GM12878 (cell line): ENCODE measurements at regions not wholly inside any gene's neighbourhood (a gene's known extent, or its start where the extent isn't known, plus 50 kb on each side); places are given as distances from the start of the nearest gene placed in this dataset.

ENCODE experiments used
- BCL11A ChIP-seq: IDR thresholded peaks from 2 replicates; pipeline ENCODE4 v1.6.1; 2011; ENCODE audit warnings: low read depth, low read length
- CHD2 ChIP-seq: IDR thresholded peaks from 2 replicates; pipeline ENCODE4 v1.6.1; 2011; ENCODE audit warnings: low read depth, low read length, improper control_type of control experiment, borderline replicate concordance
- JUNB ChIP-seq: IDR thresholded peaks from 2 replicates; pipeline ENCODE4 v1.6.1; 2016; ENCODE audit warnings: antibody characterized with exemption, mild to moderate bottlenecking
- MXI1 ChIP-seq: fragments of 150-350 bp; IDR thresholded peaks from 2 replicates; pipeline ENCODE4 v1.6.1; 2011; ENCODE audit warnings: low read depth, mild to moderate bottlenecking, inconsistent platforms, low read length, improper control_type of control experiment
- MYC ChIP-seq: IDR thresholded peaks from 2 replicates; pipeline ENCODE4 v1.6.1; 2011; ENCODE audit warnings: mild to moderate bottlenecking, low read length, moderate library complexity, inconsistent platforms; ENCODE audit not compliant: insufficient read depth, insufficient replicate concordance, insufficient read length, severe bottlenecking
- NKRF ChIP-seq: fragments of 450-650 bp; conservative IDR thresholded peaks from 2 replicates; pipeline ENCODE4 v1.6.1; 2017; ENCODE audit warnings: mild to moderate bottlenecking, moderate library complexity
- POLR2A ChIP-seq: IDR thresholded peaks from 2 replicates; pipeline ENCODE4 v1.6.1; 2011; ENCODE audit warnings: low read depth, mild to moderate bottlenecking, low read length
- RAD51 ChIP-seq: fragments of 450-650 bp; IDR thresholded peaks from 2 replicates; pipeline ENCODE4 v1.6.1; 2016; ENCODE audit warnings: moderate library complexity, mild to moderate bottlenecking, inconsistent platforms
- REST ChIP-seq: IDR thresholded peaks from 2 replicates; pipeline ENCODE4 v1.6.1; 2012; ENCODE audit warnings: mild to moderate bottlenecking, low read depth, low read length
- TAF1 ChIP-seq: IDR thresholded peaks from 2 replicates; pipeline ENCODE4 v1.6.1; 2011; ENCODE audit warnings: mild to moderate bottlenecking, low read depth, low read length, borderline replicate concordance
- ZBED1 ChIP-seq: IDR thresholded peaks from 2 replicates; pipeline ENCODE4 v1.6.1; 2016; ENCODE audit warnings: borderline replicate concordance
- ZNF24 ChIP-seq: fragments of 450-650 bp; IDR thresholded peaks from 2 replicates; pipeline ENCODE4 v1.6.1; 2017; ENCODE audit warnings: antibody characterized with exemption, mild to moderate bottlenecking
- TF ChIP-seq, protein P1 (sequence below), 3 experiments: IDR thresholded peaks in 2 of 3; conservative IDR thresholded peaks in 1 of 3; 2 replicates each; pipeline ENCODE4 v1.5.1; 2011; ENCODE audit warnings: low read depth in 3 of 3, low read length in 3 of 3, mild to moderate bottlenecking in 3 of 3, control low read depth in 2 of 3, moderate library complexity in 2 of 3, inconsistent platforms in 1 of 3, mixed read lengths in 1 of 3; ENCODE audit not compliant: control insufficient read depth in 2 of 3, insufficient read depth in 1 of 3; ENCODE audit errors: extremely low read depth in 1 of 3
- TF ChIP-seq, protein P2 (sequence below): fragments of 450-650 bp; IDR thresholded peaks from 2 replicates; pipeline ENCODE4 v1.6.1; 2017; ENCODE audit warnings: mild to moderate bottlenecking, moderate library complexity

DNA sequence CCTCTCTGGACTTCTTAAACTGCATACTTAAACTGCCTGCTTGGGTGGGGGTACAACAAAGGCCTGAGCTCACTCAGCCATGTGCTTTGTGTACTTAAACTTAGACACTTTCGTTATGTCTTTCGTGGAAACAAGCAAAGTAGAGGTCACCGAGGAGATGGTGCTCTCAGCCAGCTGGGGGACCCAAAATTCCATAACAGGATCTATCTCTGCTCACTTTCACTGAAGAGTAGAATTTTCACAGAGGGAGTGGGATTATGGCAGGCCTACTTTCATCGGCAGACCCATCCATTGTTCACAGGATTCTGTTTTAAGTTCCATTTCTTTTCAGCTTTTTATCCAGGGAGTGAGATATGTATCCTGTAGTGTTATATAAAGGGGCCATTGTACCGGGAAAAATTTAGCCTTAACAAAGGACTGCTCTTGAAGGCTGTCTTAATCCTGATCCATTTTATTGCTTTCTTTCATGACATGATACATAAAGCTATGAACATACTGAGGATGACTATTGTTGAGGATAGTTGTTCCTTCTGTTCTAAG lies 370.0 kb upstream of the GHITM start:
- TF ChIP-seq BCL11A (no peak), JUNB (no peak), TAF1 (no peak), RAD51 (no peak), ZBED1 (no peak), ZNF24 (no peak), REST (no peak), MXI1 (no peak), POLR2A (no peak), MYC (no peak), CHD2 (no peak), NKRF (no peak)
- TF ChIP-seq, protein P1, sequence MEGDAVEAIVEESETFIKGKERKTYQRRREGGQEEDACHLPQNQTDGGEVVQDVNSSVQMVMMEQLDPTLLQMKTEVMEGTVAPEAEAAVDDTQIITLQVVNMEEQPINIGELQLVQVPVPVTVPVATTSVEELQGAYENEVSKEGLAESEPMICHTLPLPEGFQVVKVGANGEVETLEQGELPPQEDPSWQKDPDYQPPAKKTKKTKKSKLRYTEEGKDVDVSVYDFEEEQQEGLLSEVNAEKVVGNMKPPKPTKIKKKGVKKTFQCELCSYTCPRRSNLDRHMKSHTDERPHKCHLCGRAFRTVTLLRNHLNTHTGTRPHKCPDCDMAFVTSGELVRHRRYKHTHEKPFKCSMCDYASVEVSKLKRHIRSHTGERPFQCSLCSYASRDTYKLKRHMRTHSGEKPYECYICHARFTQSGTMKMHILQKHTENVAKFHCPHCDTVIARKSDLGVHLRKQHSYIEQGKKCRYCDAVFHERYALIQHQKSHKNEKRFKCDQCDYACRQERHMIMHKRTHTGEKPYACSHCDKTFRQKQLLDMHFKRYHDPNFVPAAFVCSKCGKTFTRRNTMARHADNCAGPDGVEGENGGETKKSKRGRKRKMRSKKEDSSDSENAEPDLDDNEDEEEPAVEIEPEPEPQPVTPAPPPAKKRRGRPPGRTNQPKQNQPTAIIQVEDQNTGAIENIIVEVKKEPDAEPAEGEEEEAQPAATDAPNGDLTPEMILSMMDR (IDR thresholded peaks at IDR 0.05 in 2 of 3, conservative IDR thresholded peaks at IDR 0.05 in 1 of 3; ENCODE audit: control insufficient read depth in 2 of 3, extremely low read depth in 1 of 3, insufficient read depth in 1 of 3, low read depth in 3 of 3, low read length in 3 of 3): no peak
- TF ChIP-seq, protein P2, sequence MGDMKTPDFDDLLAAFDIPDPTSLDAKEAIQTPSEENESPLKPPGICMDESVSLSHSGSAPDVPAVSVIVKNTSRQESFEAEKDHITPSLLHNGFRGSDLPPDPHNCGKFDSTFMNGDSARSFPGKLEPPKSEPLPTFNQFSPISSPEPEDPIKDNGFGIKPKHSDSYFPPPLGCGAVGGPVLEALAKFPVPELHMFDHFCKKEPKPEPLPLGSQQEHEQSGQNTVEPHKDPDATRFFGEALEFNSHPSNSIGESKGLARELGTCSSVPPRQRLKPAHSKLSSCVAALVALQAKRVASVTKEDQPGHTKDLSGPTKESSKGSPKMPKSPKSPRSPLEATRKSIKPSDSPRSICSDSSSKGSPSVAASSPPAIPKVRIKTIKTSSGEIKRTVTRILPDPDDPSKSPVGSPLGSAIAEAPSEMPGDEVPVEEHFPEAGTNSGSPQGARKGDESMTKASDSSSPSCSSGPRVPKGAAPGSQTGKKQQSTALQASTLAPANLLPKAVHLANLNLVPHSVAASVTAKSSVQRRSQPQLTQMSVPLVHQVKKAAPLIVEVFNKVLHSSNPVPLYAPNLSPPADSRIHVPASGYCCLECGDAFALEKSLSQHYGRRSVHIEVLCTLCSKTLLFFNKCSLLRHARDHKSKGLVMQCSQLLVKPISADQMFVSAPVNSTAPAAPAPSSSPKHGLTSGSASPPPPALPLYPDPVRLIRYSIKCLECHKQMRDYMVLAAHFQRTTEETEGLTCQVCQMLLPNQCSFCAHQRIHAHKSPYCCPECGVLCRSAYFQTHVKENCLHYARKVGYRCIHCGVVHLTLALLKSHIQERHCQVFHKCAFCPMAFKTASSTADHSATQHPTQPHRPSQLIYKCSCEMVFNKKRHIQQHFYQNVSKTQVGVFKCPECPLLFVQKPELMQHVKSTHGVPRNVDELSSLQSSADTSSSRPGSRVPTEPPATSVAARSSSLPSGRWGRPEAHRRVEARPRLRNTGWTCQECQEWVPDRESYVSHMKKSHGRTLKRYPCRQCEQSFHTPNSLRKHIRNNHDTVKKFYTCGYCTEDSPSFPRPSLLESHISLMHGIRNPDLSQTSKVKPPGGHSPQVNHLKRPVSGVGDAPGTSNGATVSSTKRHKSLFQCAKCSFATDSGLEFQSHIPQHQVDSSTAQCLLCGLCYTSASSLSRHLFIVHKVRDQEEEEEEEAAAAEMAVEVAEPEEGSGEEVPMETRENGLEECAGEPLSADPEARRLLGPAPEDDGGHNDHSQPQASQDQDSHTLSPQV: no peak
